MCF 10A (cell line): ENCODE measurements at regions not wholly inside any gene's neighbourhood (a gene's known extent, or its start where the extent isn't known, plus 50 kb on each side); places are given as distances from the start of the nearest gene placed in this dataset.

Source experiments
- BruUV-seq: library from RNA; stranded (reverse); fragments of 400-500 nt; replicated peaks from 2 replicates; lab custom pipeline; 2021; lab: Mats Ljungman, UMichigan
- CTCF ChIA-PET: fragments of 300-600 bp; sonication (Branson Sonifier 250); formaldehyde crosslinking; extraction: SDS; loops from one replicate; lab custom pipeline; 2021; ENCODE audit warnings: antibody characterized with exemption, inconsistent platforms; lab: Yijun Ruan, JAX
- POLR2A ChIA-PET: fragments of 300-600, 350-650 bp; sonication (Branson Sonifier 250); formaldehyde crosslinking; extraction: SDS; loops from one replicate; lab custom pipeline; 2020; ENCODE audit warnings: antibody characterized with exemption, inconsistent platforms; lab: Yijun Ruan, JAX
- DNase-seq: peaks from one replicate; pipeline ENCODE4 v3.0.0-alpha.2; 2018; ENCODE audit not compliant: unreplicated experiment
- H3K27ac Mint-ChIP-seq: one replicate; pipeline ENCODE4 v1.8.0; 2022; ENCODE audit warnings: mild to moderate bottlenecking, low read depth, mixed read lengths; ENCODE audit not compliant: unreplicated experiment
- H3K27me3 Mint-ChIP-seq: one replicate; pipeline ENCODE4 v1.8.0; 2022; ENCODE audit warnings: mixed read lengths; ENCODE audit not compliant: insufficient read depth, unreplicated experiment
- H3K36me3 Mint-ChIP-seq: one replicate; pipeline ENCODE4 v1.8.0; 2022; ENCODE audit warnings: mild to moderate bottlenecking, moderate library complexity, mixed read lengths; ENCODE audit not compliant: insufficient read depth, unreplicated experiment
- H3K4me1 Mint-ChIP-seq: one replicate; pipeline ENCODE4 v1.8.0; 2022; ENCODE audit warnings: mixed read lengths; ENCODE audit not compliant: insufficient read depth, unreplicated experiment
- H3K4me3 Mint-ChIP-seq: one replicate; pipeline ENCODE4 v1.8.0; 2022; ENCODE audit warnings: mild to moderate bottlenecking, moderate library complexity, mixed read lengths; ENCODE audit not compliant: unreplicated experiment
- H3K9me3 Mint-ChIP-seq: one replicate; pipeline ENCODE4 v1.8.0; 2022; ENCODE audit warnings: mixed read lengths; ENCODE audit not compliant: unreplicated experiment
- CTCF ChIP-seq: fragments of 200-600 bp; IDR thresholded peaks from one replicate; pipeline ENCODE4 v1.8.0; 2022; ENCODE audit warnings: antibody characterized with exemption, mild to moderate bottlenecking; ENCODE audit not compliant: unreplicated experiment
- intact Hi-C: fragments of 100-400 bp; cut with micrococcal nuclease; formaldehyde crosslinking; loops from 2 replicates; pipeline ENCODE4 v1.14.1; 2022

- TF ChIP-seq CTCF: no peak
- H3K27me3 Mint-ChIP-seq: no peaks in the 10 kb centered on the region
- no peaks in the 10 kb centered on the region for H3K4me1 Mint-ChIP-seq
- H3K4me3 Mint-ChIP-seq: no peak overlapping the region
- POLR2A ChIA-PET: interaction anchor here (0.6 kb wide), 1 partner anchor 25 kb away, joined by 3 read pairs; no protein-coding TSS in a partner anchor
- no TSS peak for BruUV-seq
- no peaks in the 10 kb centered on the region for H3K36me3 Mint-ChIP-seq
- CTCF ChIA-PET: interaction anchor here (0.7 kb wide), 1 partner anchor 219 kb away, joined by 3 read pairs; no protein-coding TSS in a partner anchor
- no peaks in the 10 kb centered on the region for H3K9me3 Mint-ChIP-seq
- H3K27ac Mint-ChIP-seq: no peak overlapping the region
- intact Hi-C loops: no loop called here
- no peak for DNase-seq
These were observed 92.9 kb upstream of the NOX3 start for GRCh38 chr6:155548576-155548975.

GRCh38 chr6:155544677-155545076 is 89.0 kb upstream of the NOX3 start:
- H3K27ac Mint-ChIP-seq: no peak overlapping the region
- intact Hi-C loops: no loop called here
- no peak for TF ChIP-seq CTCF
- no peak for DNase-seq
- peaks cover 2% of the 10 kb centered on the region for H3K9me3 Mint-ChIP-seq
- no peaks in the 10 kb centered on the region for H3K4me1 Mint-ChIP-seq
- H3K4me3 Mint-ChIP-seq: no peak overlapping the region
- BruUV-seq: no TSS peak
- CTCF ChIA-PET: interaction anchor here (0.9 kb wide), 1 partner anchor 12 kb away, joined by 3 read pairs; no protein-coding TSS in a partner anchor
- H3K27me3 Mint-ChIP-seq: no peaks in the 10 kb centered on the region
- POLR2A ChIA-PET: interaction anchor here (1.7 kb wide), 1 partner anchor 12 kb away, joined by 4 read pairs; no protein-coding TSS in a partner anchor
- no peaks in the 10 kb centered on the region for H3K36me3 Mint-ChIP-seq

- no peaks in the 10 kb centered on the region for H3K27me3 Mint-ChIP-seq
- no peak for TF ChIP-seq CTCF
- DNase-seq: no peak
- no peaks in the 10 kb centered on the region for H3K36me3 Mint-ChIP-seq
- no peak overlapping the region for H3K27ac Mint-ChIP-seq
- no peaks in the 10 kb centered on the region for H3K4me1 Mint-ChIP-seq
- H3K9me3 Mint-ChIP-seq: peaks cover 4% of the 10 kb centered on the region
- intact Hi-C loops: no loop called here
- ChIA-PET CTCF (interaction anchor here (0.6 to 2.0 kb wide), 2 partner anchors 14 to 269 kb away, joined by 3 to 6 read pairs; no protein-coding TSS in a partner anchor), POLR2A (interaction anchor here (0.5 to 1.7 kb wide), 3 partner anchors 10 to 1426 kb away, joined by 3 to 4 read pairs (median 3); no protein-coding TSS in a partner anchor)
- H3K4me3 Mint-ChIP-seq: no peak overlapping the region
- no TSS peak for BruUV-seq
These were observed 87.7 kb upstream of the NOX3 start for GRCh38 chr6:155543166-155543847.

- H3K9me3 Mint-ChIP-seq: peaks cover 4% of the 10 kb centered on the region
- no peak overlapping the region for H3K4me3 Mint-ChIP-seq
- no peak overlapping the region for H3K27ac Mint-ChIP-seq
- POLR2A ChIA-PET: no interaction called here
- no peaks in the 10 kb centered on the region for H3K36me3 Mint-ChIP-seq
- DNase-seq: no peak
- H3K27me3 Mint-ChIP-seq: no peaks in the 10 kb centered on the region
- BruUV-seq: no TSS peak
- intact Hi-C loops: no loop called here
- CTCF ChIA-PET: interaction anchor here (2.0 kb wide), 1 partner anchor 13 kb away, joined by 6 read pairs; no protein-coding TSS in a partner anchor
- no peaks in the 10 kb centered on the region for H3K4me1 Mint-ChIP-seq
- TF ChIP-seq CTCF: no peak
These were observed 86.4 kb upstream of the NOX3 start for GRCh38 chr6:155542036-155542435.
